H1 (cell line): ENCODE measurements at regions not wholly inside any gene's neighbourhood (a gene's known extent, or its start where the extent isn't known, plus 50 kb on each side); places are given as distances from the start of the nearest gene placed in this dataset.

Experiments used
- CTCF ChIA-PET: fragments of 300-600 bp; sonication (Branson Sonifier 250); formaldehyde crosslinking; loops from one replicate; lab custom pipeline; 2021; ENCODE audit not compliant: partially characterized antibody; lab: Charles Lee
- POLR2A ChIA-PET: fragments of 300-600 bp; sonication (Branson Sonifier 250); formaldehyde crosslinking; loops from one replicate; lab custom pipeline; 2021; ENCODE audit warnings: inconsistent platforms; ENCODE audit not compliant: partially characterized antibody; lab: Charles Lee
- DNase-seq, 2 experiments: peaks; one replicate each; pipeline versions ENCODE4 v3.0.0 to v3.0.0-alpha.2; 2010 to 2022; ENCODE audit warnings: low spot score in 2 of 2, low read depth in 1 of 2, mixed read lengths in 1 of 2
- FAIRE-seq: peaks from 2 replicates; lab custom pipeline; 2011; peaks lifted over from hg19 to GRCh38; lab: Jason Lieb, UNC
- H2AFZ ChIP-seq: 2 replicates; pipeline ENCODE4 v1.8.1; 2012; ENCODE audit warnings: low read length, inconsistent platforms
- H2AK5ac ChIP-seq: 2 replicates; pipeline ENCODE4 v1.6.1; 2013; ENCODE audit warnings: low read depth, low read length
- H2BK120ac ChIP-seq: replicated peaks from 2 replicates; pipeline ENCODE3; 2013; ENCODE audit warnings: low read depth, low read length, inconsistent platforms
- H2BK12ac ChIP-seq: 2 replicates; pipeline ENCODE4 v1.6.1; 2013; ENCODE audit warnings: low read depth, low read length
- H2BK15ac ChIP-seq: 2 replicates; pipeline ENCODE4 v1.6.1; 2013; ENCODE audit warnings: low read length
- H2BK20ac ChIP-seq: 2 replicates; pipeline ENCODE4 v1.6.1; 2013; ENCODE audit warnings: low read length
- H2BK5ac ChIP-seq: 2 replicates; pipeline ENCODE4 v1.6.1; 2013; ENCODE audit warnings: low read depth, low read length
- H3K14ac ChIP-seq: 2 replicates; pipeline ENCODE4 v1.6.1; 2013; ENCODE audit warnings: inconsistent platforms; ENCODE audit not compliant: insufficient read length
- H3K18ac ChIP-seq: 2 replicates; pipeline ENCODE4 v1.6.1; 2013; ENCODE audit warnings: low read length; ENCODE audit errors: extremely low read depth
- H3K23ac ChIP-seq: 2 replicates; pipeline ENCODE4 v1.6.1; 2013; ENCODE audit warnings: inconsistent platforms; ENCODE audit not compliant: insufficient read length
- H3K23me2 ChIP-seq: 2 replicates; pipeline ENCODE4 v1.6.1; 2013; ENCODE audit warnings: low read depth, low read length
- H3K27ac ChIP-seq: 2 replicates; pipeline ENCODE4 v1.6.1; 2011; ENCODE audit warnings: low read depth, low read length, inconsistent platforms
- H3K27me3 ChIP-seq, 4 experiments: replicated peaks in 1 of 4; 1 replicate in 1 of 4; 2 replicates in 3 of 4; pipeline versions ENCODE4 v1.6.1 to v1.8.1; 2011 to 2013; ENCODE audit warnings: low read length in 3 of 4, mild to moderate bottlenecking in 3 of 4, inconsistent platforms in 2 of 4, mixed read lengths in 2 of 4, moderate library complexity in 1 of 4; ENCODE audit not compliant: control insufficient read depth in 3 of 4, insufficient read depth in 3 of 4; ENCODE audit errors: extremely low read depth in 1 of 4
- H3K36me3 ChIP-seq, 4 experiments: 2 replicates each; pipeline versions ENCODE4 v1.6.1 to v1.8.1; 2011 to 2013; ENCODE audit warnings: mild to moderate bottlenecking in 4 of 4, low read length in 3 of 4, moderate library complexity in 2 of 4, control low read depth in 1 of 4, inconsistent platforms in 1 of 4; ENCODE audit not compliant: insufficient read depth in 4 of 4, control insufficient read depth in 2 of 4
- H3K4ac ChIP-seq: replicated peaks from 2 replicates; pipeline ENCODE3; 2013; ENCODE audit warnings: low read length, low read depth, mixed read lengths, inconsistent platforms; ENCODE audit not compliant: insufficient read length
- H3K4me1 ChIP-seq, 4 experiments: replicated peaks in 1 of 4; 1 replicate in 1 of 4; 2 replicates in 3 of 4; pipeline versions ENCODE4 v1.6.1 to v1.8.1; 2011 to 2013; ENCODE audit warnings: low read length in 3 of 4, inconsistent platforms in 2 of 4, mixed read lengths in 1 of 4; ENCODE audit not compliant: insufficient read depth in 4 of 4, control insufficient read depth in 3 of 4
- H3K4me2 ChIP-seq, 2 experiments: 2 replicates each; pipeline versions ENCODE4 v1.6.1 to v1.8.1; 2011 to 2013; ENCODE audit warnings: low read depth in 2 of 2, low read length in 2 of 2, control low read depth in 1 of 2, inconsistent platforms in 1 of 2, mild to moderate bottlenecking in 1 of 2; ENCODE audit not compliant: insufficient read depth in 1 of 2
- H3K4me3 ChIP-seq, 4 experiments: fragments of 200-600, 300-600 bp in 1 of 4; sonication (generic), shearing (Covaris generic), sonication (Bioruptor Twin) in 1 of 4; 2 replicates each; pipeline versions ENCODE4 v1.5.1 to v1.8.1; 2011 to 2016; ENCODE audit warnings: low read length in 4 of 4, low read depth in 3 of 4, control low read depth in 2 of 4, inconsistent platforms in 2 of 4, mild to moderate bottlenecking in 2 of 4, mixed read lengths in 1 of 4, moderate library complexity in 1 of 4; ENCODE audit not compliant: insufficient read depth in 2 of 4; ENCODE audit errors: extremely low read depth in 1 of 4
- H3K56ac ChIP-seq: replicated peaks from 2 replicates; pipeline ENCODE3; 2013; ENCODE audit warnings: low read depth, mild to moderate bottlenecking, mixed read lengths, low read length, inconsistent platforms; ENCODE audit not compliant: insufficient read length
- H3K79me1 ChIP-seq: 2 replicates; pipeline ENCODE4 v1.6.1; 2013; ENCODE audit warnings: low read depth, low read length, control low read depth
- H3K79me2 ChIP-seq, 2 experiments: 2 replicates each; pipeline versions ENCODE4 v1.6.1 to v1.8.1; 2012 to 2013; ENCODE audit warnings: low read length in 2 of 2, mild to moderate bottlenecking in 2 of 2, inconsistent platforms in 1 of 2; ENCODE audit not compliant: insufficient read depth in 2 of 2, control insufficient read depth in 1 of 2
- H3K9ac ChIP-seq, 4 experiments: replicated peaks in 1 of 4; 1 replicate in 1 of 4; 2 replicates in 3 of 4; pipeline versions ENCODE4 v1.6.1 to v1.8.1; 2011 to 2013; ENCODE audit warnings: low read depth in 3 of 4, low read length in 3 of 4, control low read depth in 2 of 4, mild to moderate bottlenecking in 2 of 4, moderate library complexity in 2 of 4, inconsistent platforms in 1 of 4; ENCODE audit errors: extremely low read depth in 1 of 4
- H3K9me3 ChIP-seq, 2 experiments: 2 replicates each; pipeline versions ENCODE4 v1.6.1 to v1.8.1; 2012 to 2013; ENCODE audit warnings: mild to moderate bottlenecking in 2 of 2, moderate library complexity in 2 of 2, control low read depth in 1 of 2, inconsistent platforms in 1 of 2, low read depth in 1 of 2, low read length in 1 of 2, mixed read lengths in 1 of 2; ENCODE audit not compliant: insufficient read depth in 2 of 2
- H4K20me1 ChIP-seq, 2 experiments: replicated peaks in 1 of 2; 2 replicates each; pipeline versions ENCODE3 to v1.8.1; 2011 to 2013; ENCODE audit warnings: inconsistent platforms in 2 of 2, low read length in 2 of 2, mild to moderate bottlenecking in 1 of 2; ENCODE audit not compliant: insufficient read depth in 2 of 2, control insufficient read depth in 1 of 2
- H4K5ac ChIP-seq: 2 replicates; pipeline ENCODE4 v1.6.1; 2013; ENCODE audit warnings: low read length, low read depth, mixed read lengths, inconsistent platforms; ENCODE audit not compliant: insufficient read length
- H4K8ac ChIP-seq: 2 replicates; pipeline ENCODE4 v1.8.0; 2013; ENCODE audit warnings: mild to moderate bottlenecking, moderate library complexity, low read length, inconsistent platforms; ENCODE audit not compliant: insufficient read depth; ENCODE audit errors: extremely low read depth
- H4K91ac ChIP-seq: replicated peaks from 2 replicates; pipeline ENCODE3; 2013; ENCODE audit warnings: low read length, mixed read lengths, inconsistent platforms; ENCODE audit not compliant: insufficient read length
- ASH2L ChIP-seq: fragments of 200-600, 300-600 bp; sonication (generic); IDR thresholded peaks from one replicate; pipeline ENCODE4 v1.7.1; 2017; ENCODE audit warnings: low read length
- EGR1 ChIP-seq: IDR thresholded peaks from 2 replicates; pipeline ENCODE4 v1.6.1; 2011; ENCODE audit warnings: low read depth, low read length, borderline replicate concordance
- EP300 ChIP-seq, 2 experiments: IDR thresholded peaks; 1 replicate in 1 of 2; 2 replicates in 1 of 2; pipeline ENCODE4 v1.6.1; 2011 to 2012; ENCODE audit warnings: low read depth in 2 of 2, low read length in 2 of 2, mild to moderate bottlenecking in 2 of 2, borderline replicate concordance in 1 of 2, inconsistent platforms in 1 of 2, moderate library complexity in 1 of 2
- KDM1A ChIP-seq: fragments of 200-600, 300-600 bp; sonication (generic); IDR thresholded peaks from 2 replicates; pipeline ENCODE4 v1.7.1; 2016; ENCODE audit warnings: mild to moderate bottlenecking, low read length, borderline replicate concordance
- POLR2A ChIP-seq, 2 experiments: IDR thresholded peaks; 1 replicate in 1 of 2; 2 replicates in 1 of 2; pipeline ENCODE4 v1.6.1; 2011; ENCODE audit warnings: low read depth in 2 of 2, low read length in 2 of 2, mild to moderate bottlenecking in 2 of 2; ENCODE audit errors: control extremely low read depth in 1 of 2
- POLR2AphosphoS5 ChIP-seq: IDR thresholded peaks from 2 replicates; pipeline ENCODE4 v1.6.1; 2011; ENCODE audit warnings: low read depth, low read length
- SIRT6 ChIP-seq: IDR thresholded peaks from one replicate; pipeline ENCODE4 v1.7.1; 2012; ENCODE audit warnings: low read length, inconsistent platforms
- SP1 ChIP-seq: IDR thresholded peaks from 2 replicates; pipeline ENCODE4 v1.6.1; 2011; ENCODE audit warnings: low read depth, low read length
- SP2 ChIP-seq: IDR thresholded peaks from 2 replicates; pipeline ENCODE4 v1.6.1; 2012; ENCODE audit warnings: mild to moderate bottlenecking, low read length, inconsistent platforms
- SUZ12 ChIP-seq: fragments of 200-600 bp; sonication (generic); IDR thresholded peaks from 2 replicates; pipeline ENCODE4 v1.6.1; 2012; ENCODE audit warnings: mild to moderate bottlenecking, inconsistent platforms, low read length, moderate library complexity, mixed read lengths
- TEAD4 ChIP-seq: IDR thresholded peaks from 2 replicates; pipeline ENCODE4 v1.6.1; 2012; ENCODE audit warnings: low read depth, low read length, inconsistent platforms, mixed read lengths
- ZNF274 ChIP-seq: IDR thresholded peaks from 2 replicates; pipeline ENCODE4 v1.7.0; 2012; ENCODE audit warnings: low read length, borderline replicate concordance; ENCODE audit errors: extremely low read depth
- WGBS, 2 experiments: shearing (Covaris generic) in 1 of 2; methylation state at CpG; one replicate each; pipeline versions ENCODE4 v1.1.6 to v1.1.7; 2013 to 2015; ENCODE audit warnings: low lambda C conversion rate in 2 of 2, mixed read lengths in 2 of 2, inconsistent platforms in 1 of 2, low coverage in 1 of 2, missing lambda C conversion rate in 1 of 2; ENCODE audit not compliant: insufficient replicate concordance in 2 of 2, insufficient coverage in 1 of 2, insufficient read length in 1 of 2; ENCODE audit errors: extremely low coverage in 1 of 2, missing lambda C conversion rate in 1 of 2; 5-methylcytosine and 5-hydroxymethylcytosine counted together
- TF ChIP-seq, protein P1 (sequence below): IDR thresholded peaks from 2 replicates; pipeline ENCODE4 v1.6.1; 2012; ENCODE audit warnings: inconsistent platforms

DNA sequence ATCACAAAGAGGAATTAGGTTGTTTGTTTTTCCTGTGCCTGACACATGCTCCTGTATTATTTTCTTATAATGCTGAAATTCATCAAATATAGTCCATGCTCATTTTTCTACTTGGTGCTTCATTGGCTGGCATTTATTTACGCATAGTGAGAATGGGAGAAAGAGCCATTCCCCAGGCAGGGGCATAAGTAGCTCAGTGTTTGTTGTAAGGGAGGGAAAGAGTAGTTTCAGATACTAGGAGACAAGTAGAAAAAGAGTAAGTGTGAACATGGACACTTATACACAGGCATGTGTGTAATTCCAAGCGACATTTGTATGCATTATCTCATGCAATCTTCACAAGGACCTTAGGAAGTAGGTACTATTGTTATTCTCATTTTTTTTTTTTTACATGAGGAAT lies 111.9 kb upstream of the UGP2 start:
- Histone ChIP-seq H3K27ac (no peak overlapping the region), H3K14ac (no peak overlapping the region), H3K36me3 (no peaks in the 10 kb centered on the region), H3K9me3 (no peaks in the 10 kb centered on the region), H3K9ac (no peak overlapping the region), H2AK5ac (no peak overlapping the region), H2BK12ac (no peak overlapping the region), H2BK5ac (no peak overlapping the region), H2BK15ac (no peak overlapping the region), H3K23me2 (no peaks in the 10 kb centered on the region), H3K56ac (no peak overlapping the region), H2AFZ (no peak overlapping the region), H3K18ac (no peak overlapping the region), H3K4me2 (no peak overlapping the region), H3K4me1 (peaks cover 0 to 7% (median 3%) of the 10 kb centered on the region in 4 experiments; a peak in 3 of 7 replicates), H4K5ac (no peak overlapping the region), H3K27me3 (no peaks in the 10 kb centered on the region), H2BK120ac (no peak overlapping the region), H3K4me3 (no peak overlapping the region), H3K79me2 (no peaks in the 10 kb centered on the region), H3K23ac (no peak overlapping the region), H3K4ac (no peak overlapping the region), H2BK20ac (no peak overlapping the region), H4K20me1 (no peaks in the 10 kb centered on the region), H4K8ac (no peak overlapping the region), H3K79me1 (no peaks in the 10 kb centered on the region), H4K91ac (no peak overlapping the region)
- DNase-seq (no peak), FAIRE-seq (peak; percentile 65)
- CTCF ChIA-PET: interaction anchor here (0.6 to 2.2 kb wide), 4 partner anchors 14 to 292 kb away, joined by 3 to 6 read pairs (median 4); no protein-coding TSS in a partner anchor
- 79% methylated on average over 2 of the region's 2 CpGs; no CpG with 5 or more reads in 1 of the 2 experiments for WGBS, 2 experiments
- POLR2A ChIA-PET: interaction anchor here (0.7 to 1.1 kb wide), 2 partner anchors 111 to 112 kb away, joined by 3 read pairs; partner anchors contain the start of gene UGP2
- TF ChIP-seq, protein P1, sequence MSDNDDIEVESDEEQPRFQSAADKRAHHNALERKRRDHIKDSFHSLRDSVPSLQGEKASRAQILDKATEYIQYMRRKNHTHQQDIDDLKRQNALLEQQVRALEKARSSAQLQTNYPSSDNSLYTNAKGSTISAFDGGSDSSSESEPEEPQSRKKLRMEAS: no peak
- no peak for TF ChIP-seq SUZ12
- TF ChIP-seq EGR1: no peak
- TF ChIP-seq ZNF274: no peak
- TF ChIP-seq EP300 (IDR thresholded peaks at IDR 0.05; ENCODE audit: borderline replicate concordance in 1 of 2, low read depth in 2 of 2, low read length in 2 of 2): no peak
- no peak for TF ChIP-seq KDM1A
- TF ChIP-seq POLR2A (IDR thresholded peaks at IDR 0.05; ENCODE audit: control extremely low read depth in 1 of 2, low read depth in 2 of 2, low read length in 2 of 2): no peak
- no peak for TF ChIP-seq TEAD4
- no peak for TF ChIP-seq SIRT6
- no peak for TF ChIP-seq SP1
- no peak for TF ChIP-seq ASH2L
- TF ChIP-seq SP2: no peak
- no peak for TF ChIP-seq POLR2AphosphoS5
